ENCODE measurements at regions not wholly inside any gene's neighbourhood (a gene's known extent, or its start where the extent isn't known, plus 50 kb on each side); places are given as distances from the start of the nearest gene placed in this dataset.
"Not testable (repeated sequence)": the region's sequence is repeated elsewhere in the genome, so short reads cannot be mapped to it uniquely, and the experiment has no call there.

DNA sequence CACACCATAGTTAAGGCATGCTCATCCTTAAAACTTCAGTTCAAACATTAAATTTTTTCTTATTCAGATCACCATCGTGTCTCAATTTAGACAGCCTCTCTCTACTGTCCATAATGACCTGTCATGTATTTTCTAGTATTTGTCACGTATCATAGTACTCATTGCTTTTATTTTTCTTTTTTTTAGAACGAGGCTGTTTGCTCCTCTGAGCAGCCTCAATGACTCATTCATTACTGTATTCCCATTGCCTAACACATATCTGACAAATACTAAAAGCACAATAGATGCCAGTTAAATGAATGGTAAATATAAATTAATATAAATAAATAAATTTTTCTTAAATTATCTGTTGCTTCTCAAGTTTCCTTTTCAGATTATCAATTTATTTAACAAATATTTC, 245.5 kb downstream of the TUBA3C start:
- H3K4me3 ChIP-seq (replicated peaks in 1 of 2; ENCODE audit: low read depth in 1 of 2, low read length in 2 of 2), result no peak overlapping the region
- ChIA-PET RAD21 (ENCODE audit: low non-redundant PET in 1 of 2, low total read pairs in 2 of 2, uncharacterized antibody in 2 of 2, unreplicated experiment in 2 of 2) (no interaction called here), CTCF (no interaction called here), POLR2A (no interaction called here)
- no peak overlapping the region for H3K9ac ChIP-seq (ENCODE audit: low read length)
- peaks cover 4 to 16% of the 10 kb centered on the region in 2 experiments; a peak in 2 of 4 replicates for H3K9me3 ChIP-seq (ENCODE audit: control insufficient read depth in 1 of 2, insufficient read depth in 1 of 2, low read depth in 1 of 2, low read length in 2 of 2)
- H2AFZ ChIP-seq (ENCODE audit: low read depth, low read length, poor library complexity, severe bottlenecking), result no peak overlapping the region
- intact Hi-C loops (cut with micrococcal nuclease), result loop anchor here (2.0 kb wide), 1 partner anchor 19 kb away; no protein-coding TSS in a partner anchor
- BruUV-seq (replicated peaks), result no TSS peak
- H3K9me2 ChIP-seq (ENCODE audit: insufficient read depth), result no peaks in the 10 kb centered on the region
- TF ChIP-seq ELF1 (IDR thresholded peaks at IDR 0.05; ENCODE audit: borderline replicate concordance, low read depth), result no peak
- TF ChIP-seq RAD21 (IDR thresholded peaks at IDR 0.05; ENCODE audit: low read depth), result no peak
- no peak for TF ChIP-seq TCF7L2 (IDR thresholded peaks at IDR 0.05; ENCODE audit: borderline replicate concordance, extremely low read depth, insufficient read depth, insufficient read length)
- TF ChIP-seq JUND (IDR thresholded peaks at IDR 0.05), result no peak
- H4K20me1 ChIP-seq (ENCODE audit: insufficient read depth), result no peaks in the 10 kb centered on the region
- H3K4me2 ChIP-seq (ENCODE audit: low read length), result no peak overlapping the region
- H3K27me3 ChIP-seq (ENCODE audit: insufficient read depth, low read length), result no peaks in the 10 kb centered on the region
- DNase-seq (ENCODE audit: low read depth, low spot score) (no peak), ATAC-seq (no peak)
- no peaks in the 10 kb centered on the region for H3K79me2 ChIP-seq (ENCODE audit: insufficient read depth, low read length)
- H3K36me3 ChIP-seq (ENCODE audit: control insufficient read depth in 1 of 2, insufficient read depth in 2 of 2, low read length in 2 of 2), result no peaks in the 10 kb centered on the region
- no peak overlapping the region for H3K27ac ChIP-seq (ENCODE audit: low read depth, low read length)
- no peaks in the 10 kb centered on the region for H3K4me1 ChIP-seq (ENCODE audit: control insufficient read depth in 1 of 2, insufficient read depth in 2 of 2, low read length in 2 of 2)

DNA sequence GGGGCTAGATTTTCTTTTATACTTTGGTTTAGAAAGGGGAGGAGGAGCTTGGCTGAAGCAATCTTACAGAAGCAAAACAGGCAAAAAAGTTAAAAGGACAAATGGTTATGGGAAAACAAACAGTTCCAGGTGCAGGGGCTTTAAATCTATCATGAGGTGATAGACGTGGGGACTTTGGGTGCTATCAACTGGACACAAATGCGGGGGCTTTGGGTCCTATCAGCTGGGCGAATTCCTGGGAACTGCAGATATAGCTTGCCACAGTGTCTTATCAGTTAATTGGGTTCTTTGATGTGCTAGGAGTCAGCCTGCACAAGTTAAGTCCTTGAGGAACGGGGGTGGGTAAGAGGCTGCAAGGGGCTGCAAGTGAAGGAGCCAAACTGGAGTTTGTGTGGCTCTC, 260.6 kb downstream of the TUBA3C start:
- Histone ChIP-seq H3K4me2 (ENCODE audit: low read length) (no peak overlapping the region), H3K4me1 (ENCODE audit: control insufficient read depth in 1 of 2, insufficient read depth in 2 of 2, low read length in 2 of 2) (no peaks in the 10 kb centered on the region), H3K27ac (ENCODE audit: low read depth, low read length) (no peak overlapping the region), H3K36me3 (ENCODE audit: control insufficient read depth in 1 of 2, insufficient read depth in 2 of 2, low read length in 2 of 2) (no peaks in the 10 kb centered on the region), H4K20me1 (ENCODE audit: insufficient read depth) (no peaks in the 10 kb centered on the region), H3K4me3 (replicated peaks in 1 of 2; ENCODE audit: low read depth in 1 of 2, low read length in 2 of 2) (no peak overlapping the region), H3K9me2 (ENCODE audit: insufficient read depth) (no peaks in the 10 kb centered on the region), H3K79me2 (ENCODE audit: insufficient read depth, low read length) (no peaks in the 10 kb centered on the region), H2AFZ (ENCODE audit: low read depth, low read length, poor library complexity, severe bottlenecking) (no peak overlapping the region), H3K9me3 (ENCODE audit: control insufficient read depth in 1 of 2, insufficient read depth in 1 of 2, low read depth in 1 of 2, low read length in 2 of 2) (no peaks in the 10 kb centered on the region), H3K9ac (ENCODE audit: low read length) (no peak overlapping the region), H3K27me3 (ENCODE audit: insufficient read depth, low read length) (no peaks in the 10 kb centered on the region)
- POLR2A ChIA-PET, result no interaction called here
- no TSS peak for BruUV-seq (replicated peaks)
- no peak for ATAC-seq
- TF ChIP-seq CEBPB (IDR thresholded peaks at IDR 0.05; ENCODE audit: low read depth) (no peak), ZFX (IDR thresholded peaks at IDR 0.05) (no peak)
- TF ChIP-seq, protein P1, sequence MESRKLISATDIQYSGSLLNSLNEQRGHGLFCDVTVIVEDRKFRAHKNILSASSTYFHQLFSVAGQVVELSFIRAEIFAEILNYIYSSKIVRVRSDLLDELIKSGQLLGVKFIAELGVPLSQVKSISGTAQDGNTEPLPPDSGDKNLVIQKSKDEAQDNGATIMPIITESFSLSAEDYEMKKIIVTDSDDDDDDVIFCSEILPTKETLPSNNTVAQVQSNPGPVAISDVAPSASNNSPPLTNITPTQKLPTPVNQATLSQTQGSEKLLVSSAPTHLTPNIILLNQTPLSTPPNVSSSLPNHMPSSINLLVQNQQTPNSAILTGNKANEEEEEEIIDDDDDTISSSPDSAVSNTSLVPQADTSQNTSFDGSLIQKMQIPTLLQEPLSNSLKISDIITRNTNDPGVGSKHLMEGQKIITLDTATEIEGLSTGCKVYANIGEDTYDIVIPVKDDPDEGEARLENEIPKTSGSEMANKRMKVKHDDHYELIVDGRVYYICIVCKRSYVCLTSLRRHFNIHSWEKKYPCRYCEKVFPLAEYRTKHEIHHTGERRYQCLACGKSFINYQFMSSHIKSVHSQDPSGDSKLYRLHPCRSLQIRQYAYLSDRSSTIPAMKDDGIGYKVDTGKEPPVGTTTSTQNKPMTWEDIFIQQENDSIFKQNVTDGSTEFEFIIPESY (IDR thresholded peaks at IDR 0.05; ENCODE audit: extremely low read depth, insufficient replicate concordance, low read length), result no peak
- DNase-seq (ENCODE audit: low read depth, low spot score), result no peak
- CTCF ChIA-PET, result no interaction called here
- RAD21 ChIA-PET (ENCODE audit: low non-redundant PET in 1 of 2, low total read pairs in 2 of 2, uncharacterized antibody in 2 of 2, unreplicated experiment in 2 of 2), result no interaction called here
- intact Hi-C loops (cut with micrococcal nuclease), result no loop called here

DNA sequence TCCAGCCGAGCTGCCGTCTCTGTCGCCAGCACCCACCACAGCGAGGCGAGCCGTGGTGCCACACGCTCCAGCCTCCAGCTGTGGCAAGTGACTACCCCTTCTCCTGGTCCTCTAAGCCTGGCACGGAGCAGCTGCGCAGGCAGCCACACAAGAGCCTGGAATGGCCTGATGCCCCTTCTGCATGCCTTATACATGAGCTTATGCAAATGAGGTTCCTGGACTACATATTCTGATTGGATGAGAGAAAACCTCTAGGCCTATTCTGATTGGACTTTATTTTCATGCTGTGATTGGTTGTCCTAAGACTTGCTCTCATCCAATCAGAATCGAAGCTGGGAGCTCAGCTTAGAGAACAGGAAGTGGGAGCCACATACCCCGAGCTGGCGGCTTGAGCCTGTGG, 276.5 kb downstream of the TUBA3C start:
- H3K9me3 ChIP-seq (ENCODE audit: control insufficient read depth in 1 of 2, insufficient read depth in 1 of 2, low read depth in 1 of 2, low read length in 2 of 2); H3K4me3 ChIP-seq (replicated peaks in 1 of 2; ENCODE audit: low read depth in 1 of 2, low read length in 2 of 2); DNase-seq (ENCODE audit: low read depth, low spot score); H3K27ac ChIP-seq (ENCODE audit: low read depth, low read length); H2AFZ ChIP-seq (ENCODE audit: low read depth, low read length, poor library complexity, severe bottlenecking); H3K9me2 ChIP-seq (ENCODE audit: insufficient read depth); ATAC-seq; H3K27me3 ChIP-seq (ENCODE audit: insufficient read depth, low read length); RAD21 ChIA-PET (ENCODE audit: low non-redundant PET in 1 of 2, low total read pairs in 2 of 2, uncharacterized antibody in 2 of 2, unreplicated experiment in 2 of 2); H4K20me1 ChIP-seq (ENCODE audit: insufficient read depth); CTCF ChIA-PET; BruUV-seq (replicated peaks); H3K4me2 ChIP-seq (ENCODE audit: low read length); H3K9ac ChIP-seq (ENCODE audit: low read length); H3K36me3 ChIP-seq (ENCODE audit: control insufficient read depth in 1 of 2, insufficient read depth in 2 of 2, low read length in 2 of 2); POLR2A ChIA-PET; intact Hi-C loops (cut with micrococcal nuclease); H3K79me2 ChIP-seq (ENCODE audit: insufficient read depth, low read length); H3K4me1 ChIP-seq (ENCODE audit: control insufficient read depth in 1 of 2, insufficient read depth in 2 of 2, low read length in 2 of 2): not testable (repeated sequence)

DNA sequence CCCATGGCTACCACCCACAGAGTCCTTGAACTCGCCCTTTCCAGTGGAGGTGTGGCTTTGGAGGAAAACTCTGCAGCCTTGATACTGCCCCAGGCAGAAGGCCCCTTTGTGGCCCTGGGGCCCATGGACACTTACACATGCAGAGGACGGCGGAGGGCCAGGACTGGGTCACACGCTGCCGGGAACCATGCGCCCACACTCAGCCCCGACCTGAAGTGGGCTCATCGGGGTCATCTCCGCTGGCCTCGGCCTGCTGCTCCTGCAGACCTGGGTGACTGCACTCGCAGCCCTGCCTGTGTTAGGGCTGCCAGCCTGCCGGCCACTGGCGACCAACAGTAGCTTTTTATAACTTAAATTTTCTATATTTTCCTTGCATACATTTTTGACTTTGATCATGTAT, 286.2 kb downstream of the TUBA3C start:
- CTCF ChIA-PET; RAD21 ChIA-PET (ENCODE audit: low non-redundant PET in 1 of 2, low total read pairs in 2 of 2, uncharacterized antibody in 2 of 2, unreplicated experiment in 2 of 2): not testable (repeated sequence)

More for the DNA sequence above, 286.2 kb downstream of the TUBA3C start:
- H3K36me3 ChIP-seq (ENCODE audit: control insufficient read depth in 1 of 2, insufficient read depth in 2 of 2, low read length in 2 of 2); H2AFZ ChIP-seq (ENCODE audit: low read depth, low read length, poor library complexity, severe bottlenecking); H4K20me1 ChIP-seq (ENCODE audit: insufficient read depth); H3K9me3 ChIP-seq (ENCODE audit: control insufficient read depth in 1 of 2, insufficient read depth in 1 of 2, low read depth in 1 of 2, low read length in 2 of 2); intact Hi-C loops (cut with micrococcal nuclease); DNase-seq (ENCODE audit: low read depth, low spot score); H3K4me1 ChIP-seq (ENCODE audit: control insufficient read depth in 1 of 2, insufficient read depth in 2 of 2, low read length in 2 of 2); H3K4me2 ChIP-seq (ENCODE audit: low read length); H3K4me3 ChIP-seq (replicated peaks in 1 of 2; ENCODE audit: low read depth in 1 of 2, low read length in 2 of 2); H3K9me2 ChIP-seq (ENCODE audit: insufficient read depth); H3K79me2 ChIP-seq (ENCODE audit: insufficient read depth, low read length); H3K27me3 ChIP-seq (ENCODE audit: insufficient read depth, low read length); POLR2A ChIA-PET; BruUV-seq (replicated peaks); H3K9ac ChIP-seq (ENCODE audit: low read length); ATAC-seq; H3K27ac ChIP-seq (ENCODE audit: low read depth, low read length): not testable (repeated sequence)

Measured in HCT116 (cell line).